Small intestine (tissue), 7 donors: ENCODE measurements at regions not wholly inside any gene's neighbourhood (a gene's known extent, or its start where the extent isn't known, plus 50 kb on each side); places are given as distances from the start of the nearest gene placed in this dataset.
A peak's percentile ranks its signal among the peaks of the same experiment; 100 is the strongest.

Experiments
- DNase-seq, 2 donors: peaks; one replicate each; pipeline versions ENCODE4 v3.0.0 to v3.0.0-alpha.2; 2013
- FAIRE-seq: peaks from 2 replicates; lab custom pipeline; 2012; peaks lifted over from hg19 to GRCh38; lab: Jason Lieb, UNC
- H3K27ac ChIP-seq, 3 donors: one replicate each; pipeline ENCODE4 v1.5.1; 2013; ENCODE audit warnings: low read length in 2 of 3, mild to moderate bottlenecking in 2 of 3, control low read depth in 1 of 3, inconsistent platforms in 1 of 3, low read depth in 1 of 3, moderate library complexity in 1 of 3
- H3K27me3 ChIP-seq, 3 donors: one replicate each; pipeline ENCODE4 v1.6.1; 2013; ENCODE audit warnings: low read length in 3 of 3, inconsistent platforms in 1 of 3; ENCODE audit not compliant: control insufficient read depth in 3 of 3, insufficient read depth in 3 of 3
- H3K36me3 ChIP-seq, 3 donors: one replicate each; pipeline ENCODE4 v1.6.1; 2013; ENCODE audit warnings: low read length in 3 of 3, inconsistent platforms in 1 of 3, low read depth in 1 of 3, mild to moderate bottlenecking in 1 of 3, moderate library complexity in 1 of 3; ENCODE audit not compliant: control insufficient read depth in 3 of 3, insufficient read depth in 2 of 3
- H3K4me1 ChIP-seq, 3 donors: one replicate each; pipeline ENCODE4 v1.6.1; 2013; ENCODE audit warnings: low read length in 2 of 3, inconsistent platforms in 1 of 3, low read depth in 1 of 3, mild to moderate bottlenecking in 1 of 3, moderate library complexity in 1 of 3; ENCODE audit not compliant: control insufficient read depth in 3 of 3, insufficient read depth in 2 of 3
- H3K4me3 ChIP-seq, 3 donors: one replicate each; pipeline ENCODE4 v1.5.1; 2013; ENCODE audit warnings: low read length in 3 of 3, control low read depth in 1 of 3, inconsistent platforms in 1 of 3, low read depth in 1 of 3, mild to moderate bottlenecking in 1 of 3, moderate library complexity in 1 of 3
- H3K9me3 ChIP-seq, 2 donors: one replicate each; pipeline ENCODE4 v1.6.1; 2013; ENCODE audit warnings: low read depth in 1 of 2, low read length in 1 of 2; ENCODE audit not compliant: control insufficient read depth in 2 of 2, insufficient read depth in 1 of 2
- WGBS, 3 donors: extraction: QIAGEN DNeasy Blood & Tissue Kit; methylation state at CpG; one replicate each; pipeline ENCODE4 v1.1.7; 2013; 5-methylcytosine and 5-hydroxymethylcytosine counted together
- donor health status: healthy with polysubstance abuse.
- donor health status: control.
- donor health status: control.
- donor health status: Bipolar disorder and iron deficiency.
- donor health status: healthy.

DNA sequence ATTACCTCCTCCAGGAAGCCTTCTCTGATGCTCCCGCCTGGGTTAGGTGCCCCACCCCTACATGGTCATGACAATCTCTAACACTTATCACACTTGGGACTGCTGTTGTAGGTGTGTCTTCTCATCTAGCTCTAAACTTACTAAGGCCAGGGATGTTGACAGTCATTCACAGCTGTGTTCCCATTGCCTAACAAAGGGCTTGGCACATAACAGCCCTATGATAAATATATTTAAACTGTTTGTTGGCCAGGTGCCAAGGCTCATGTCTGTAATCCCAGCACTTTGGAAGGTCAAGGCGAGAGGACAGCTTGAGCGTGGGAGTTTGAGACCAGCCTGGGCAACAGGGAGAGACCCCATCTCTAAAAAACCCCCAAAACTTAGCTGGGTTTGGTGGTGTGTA, 98.8 kb upstream of the RGS6 start:
- no peak for FAIRE-seq
- peak in 1 of 2 donors; percentile 7 for DNase-seq
- no peaks in the 10 kb centered on the region for H3K4me1 ChIP-seq
- H3K4me3 ChIP-seq = no peak overlapping the region
- H3K27ac ChIP-seq = no peak overlapping the region
- WGBS, 3 donors = 51 to 58% (median 53%) methylated on average over 3 of the region's 3 CpGs
- no peaks in the 10 kb centered on the region for H3K36me3 ChIP-seq
- H3K9me3 ChIP-seq = peaks cover 0 to 3% of the 10 kb centered on the region in 2 donors
- peaks cover 0 to 1% (median 0%) of the 10 kb centered on the region in 3 donors for H3K27me3 ChIP-seq

DNA sequence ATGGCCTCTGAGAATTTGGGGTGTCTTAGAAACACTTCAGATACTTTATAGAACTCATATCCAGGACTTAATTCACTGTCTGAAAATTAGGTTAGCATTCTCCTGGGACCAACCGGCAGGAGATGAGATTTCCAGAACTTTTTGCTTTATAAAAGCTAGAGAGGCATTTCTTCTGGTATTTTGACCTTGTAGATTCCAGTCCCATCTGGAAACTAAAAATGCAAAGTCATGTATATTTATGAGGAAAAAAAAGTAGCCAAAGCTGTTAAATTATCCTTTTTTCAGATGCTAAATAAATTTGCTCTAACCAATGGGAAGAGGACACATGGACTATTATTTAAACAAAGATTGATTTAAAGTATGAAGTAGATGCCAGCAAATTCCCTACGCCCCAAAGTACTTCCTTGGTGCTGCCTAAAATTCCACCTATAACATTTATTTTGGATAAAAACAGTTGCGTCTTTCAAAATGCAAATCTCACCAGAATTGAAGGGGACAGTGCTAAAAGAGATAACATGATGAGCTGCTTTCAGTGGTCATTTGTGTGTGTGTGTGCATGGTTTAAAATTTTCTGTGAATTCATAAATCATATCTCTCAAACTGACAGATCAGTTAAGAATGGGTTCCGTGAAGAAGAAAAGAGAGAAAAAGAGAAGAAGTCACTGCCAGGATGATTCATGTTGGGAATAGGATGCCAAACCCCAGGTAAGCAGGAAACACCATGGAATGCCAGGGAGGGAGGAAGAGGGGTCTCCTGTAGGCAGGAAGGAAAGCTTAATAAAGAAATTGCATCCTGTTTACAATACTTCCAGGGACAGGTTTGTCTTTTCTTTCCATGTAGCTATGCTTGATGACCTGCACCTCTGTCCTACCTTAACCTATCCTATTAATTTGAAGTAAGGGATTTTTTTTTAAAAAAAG, 97.7 kb upstream of the RGS6 start:
- Histone ChIP-seq H3K27me3 (peaks cover 0 to 1% (median 0%) of the 10 kb centered on the region in 3 donors), H3K4me1 (no peaks in the 10 kb centered on the region), H3K27ac (no peak overlapping the region), H3K36me3 (no peaks in the 10 kb centered on the region), H3K9me3 (peaks cover 0 to 3% of the 10 kb centered on the region in 2 donors), H3K4me3 (no peak overlapping the region)
- DNase-seq (no peak), FAIRE-seq (no peak)
- 74 to 86% (median 82%) methylated on average over 4 of the region's 4 CpGs for WGBS, 3 donors

DNA sequence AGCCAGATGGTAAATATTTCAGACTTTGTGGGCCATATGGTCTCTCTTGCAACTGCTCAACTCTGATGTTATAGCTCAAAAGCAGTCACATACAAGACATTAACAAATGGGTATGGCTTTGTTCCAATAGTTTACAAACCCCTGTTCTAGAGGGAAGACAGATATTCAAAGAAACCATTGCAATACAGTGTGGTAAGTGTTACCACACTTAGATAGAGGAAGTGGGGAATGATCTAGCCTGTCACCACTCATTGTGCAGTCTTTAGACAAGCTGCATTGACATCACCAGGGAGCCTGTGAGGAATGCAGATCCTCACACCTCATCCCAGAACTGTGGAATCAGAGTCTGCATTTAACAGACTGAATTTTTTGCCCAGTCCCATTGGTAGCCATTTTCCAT, 80.0 kb upstream of the RGS6 start:
- Histone ChIP-seq H3K27me3 (no peaks in the 10 kb centered on the region), H3K9me3 (no peaks in the 10 kb centered on the region), H3K4me3 (no peak overlapping the region), H3K4me1 (no peaks in the 10 kb centered on the region), H3K27ac (no peak overlapping the region), H3K36me3 (no peaks in the 10 kb centered on the region)
- DNase-seq (no peak), FAIRE-seq (no peak)

DNA sequence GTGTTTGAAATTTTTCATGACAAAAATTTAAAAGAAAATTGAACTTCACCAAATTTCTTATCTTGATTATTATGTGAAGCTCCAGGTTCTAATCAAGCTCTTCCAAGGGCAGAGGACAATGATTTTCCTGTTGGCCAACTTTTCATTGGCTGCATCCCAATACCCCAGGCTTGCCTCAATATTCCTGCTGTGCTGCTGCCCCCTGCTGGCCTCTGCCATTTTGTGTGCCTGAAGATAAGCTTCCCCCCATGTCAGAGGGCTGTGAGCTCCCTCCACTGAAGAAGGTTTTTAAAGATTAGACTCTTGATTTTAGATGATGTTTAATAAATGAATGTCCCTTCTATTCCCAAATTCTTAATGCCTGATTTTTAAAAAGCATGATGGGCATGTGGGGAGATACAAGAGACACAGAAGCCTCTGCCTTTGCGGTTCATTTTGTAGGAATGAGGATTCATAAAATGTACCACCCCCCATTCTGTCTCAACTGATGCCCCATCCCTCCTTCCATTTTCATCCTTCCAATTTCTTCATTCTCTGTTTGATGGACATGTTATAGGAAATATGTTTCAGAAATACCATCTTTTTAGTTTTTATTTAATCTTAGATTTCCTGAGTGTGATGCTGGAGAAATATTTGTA, 76.7 kb upstream of the RGS6 start:
- Histone ChIP-seq H3K27ac (no peak overlapping the region), H3K9me3 (no peaks in the 10 kb centered on the region), H3K4me1 (no peaks in the 10 kb centered on the region), H3K36me3 (no peaks in the 10 kb centered on the region), H3K4me3 (no peak overlapping the region), H3K27me3 (no peaks in the 10 kb centered on the region)
- DNase-seq = peak; percentile 43 to 51
- FAIRE-seq = no peak
- whole genome bisulfite sequencing, 3 donors = 89 to 100% (median 96%) methylated on average over 1 of the region's 1 CpG

DNA sequence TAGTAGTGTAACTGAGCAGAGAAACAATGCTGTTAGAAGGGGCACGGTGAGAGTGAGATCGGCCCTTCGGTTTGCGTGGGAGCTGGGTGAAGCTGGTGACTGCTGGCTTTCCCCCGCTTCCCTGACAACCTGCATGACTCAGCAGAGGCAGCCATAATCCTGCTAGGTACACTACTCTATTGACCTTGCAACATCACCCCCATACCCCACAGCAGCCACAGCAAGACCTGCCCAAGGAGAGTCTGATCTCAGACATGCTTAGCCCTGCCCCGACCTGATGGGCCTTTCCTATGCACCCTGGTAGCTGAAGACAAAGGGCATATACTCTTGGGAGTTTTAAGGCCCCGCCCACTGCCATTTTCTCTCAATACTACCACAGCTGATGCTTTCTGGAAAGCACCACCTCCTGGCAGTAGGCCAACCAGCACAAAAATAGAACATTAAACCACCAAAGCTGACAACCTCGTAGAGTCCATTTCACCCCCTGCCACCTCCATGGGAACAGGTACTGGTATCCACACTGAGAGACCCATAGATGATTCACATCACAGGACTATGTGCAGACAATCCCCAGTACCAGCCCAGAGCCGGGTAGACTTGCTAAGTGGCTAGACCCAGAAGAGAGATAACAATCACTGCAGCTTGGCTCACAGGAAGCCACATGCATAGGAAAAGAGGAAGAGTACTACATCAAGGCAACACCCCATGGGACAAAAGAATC, 75.9 kb upstream of the RGS6 start:
- 64 to 71% (median 68%) methylated on average over 9 of the region's 9 CpGs for WGBS, 3 donors
- FAIRE-seq = no peak

DNA sequence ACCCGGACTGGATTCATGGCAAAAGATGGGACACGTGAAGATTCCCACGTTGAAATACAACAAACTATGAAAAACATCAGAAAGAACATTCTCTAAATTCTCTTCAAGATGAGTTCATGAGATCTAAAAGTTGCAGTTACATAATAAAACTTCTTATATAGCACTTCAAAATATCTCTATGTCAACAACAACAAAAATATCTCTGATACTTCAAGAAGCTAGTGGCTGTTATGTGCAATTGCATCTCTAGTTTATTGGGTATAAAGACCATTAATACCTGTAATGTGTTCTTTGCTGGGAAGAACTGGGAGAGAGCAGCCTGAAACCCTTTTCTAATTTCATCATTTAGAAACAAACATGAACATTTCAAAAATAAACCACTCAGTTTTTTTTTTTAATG, 69.2 kb upstream of the RGS6 start:
- 82 to 91% (median 87%) methylated on average over 3 of the region's 3 CpGs for WGBS, 3 donors
- no peaks in the 10 kb centered on the region for H3K36me3 ChIP-seq
- no peak overlapping the region for H3K4me3 ChIP-seq
- FAIRE-seq (no peak), DNase-seq (no peak)
- H3K27ac ChIP-seq = no peak overlapping the region
- H3K9me3 ChIP-seq = no peaks in the 10 kb centered on the region
- no peaks in the 10 kb centered on the region for H3K4me1 ChIP-seq
- no peaks in the 10 kb centered on the region for H3K27me3 ChIP-seq

More for the DNA sequence above, 75.9 kb upstream of the RGS6 start:
- H3K36me3 ChIP-seq = no peaks in the 10 kb centered on the region
- no peak for DNase-seq
- no peak overlapping the region for H3K27ac ChIP-seq
- no peaks in the 10 kb centered on the region for H3K9me3 ChIP-seq
- no peak overlapping the region for H3K4me3 ChIP-seq
- no peaks in the 10 kb centered on the region for H3K4me1 ChIP-seq
- no peaks in the 10 kb centered on the region for H3K27me3 ChIP-seq

DNA sequence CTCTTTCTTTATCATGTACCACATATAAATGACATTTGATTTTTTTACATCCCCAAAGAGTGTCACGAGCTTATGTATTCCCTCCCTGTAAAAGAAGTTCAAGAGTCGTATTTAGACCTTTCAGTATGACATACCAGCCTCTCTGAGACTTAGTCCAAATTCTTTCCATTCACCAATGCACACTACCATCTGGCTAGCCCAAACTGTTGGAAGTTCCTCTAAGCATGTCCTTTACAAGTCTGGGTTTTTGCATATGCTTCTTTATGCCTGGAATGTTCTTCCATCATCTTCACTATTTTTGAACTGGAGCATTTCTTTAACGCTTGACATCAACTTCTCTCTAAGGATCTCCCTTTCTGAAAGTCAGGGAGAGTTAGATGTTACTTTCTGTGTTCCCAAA, 68.5 kb upstream of the RGS6 start:
- Histone ChIP-seq H3K4me1 (no peaks in the 10 kb centered on the region), H3K36me3 (no peaks in the 10 kb centered on the region), H3K27me3 (no peaks in the 10 kb centered on the region), H3K4me3 (no peak overlapping the region), H3K9me3 (no peaks in the 10 kb centered on the region), H3K27ac (no peak overlapping the region)
- no peak for FAIRE-seq
- DNase-seq = no peak
- 71 to 81% (median 72%) methylated on average over 3 of the region's 3 CpGs for WGBS, 3 donors
